GM12878 (cell line): ENCODE measurements at regions not wholly inside any gene's neighbourhood (a gene's known extent, or its start where the extent isn't known, plus 50 kb on each side); places are given as distances from the start of the nearest gene placed in this dataset.

Source experiments
- ATAC-seq: fragments of 200-7000 bp; cut with Tn5 transposase; 3 replicates; pipeline ENCODE4 v1.9.1; 2020; ENCODE audit warnings: mild to moderate bottlenecking, moderate library complexity
- BruUV-seq: library from RNA; stranded (reverse); fragments of 400-500 nt; replicated peaks from 2 replicates; lab custom pipeline; 2021; lab: Mats Ljungman, UMichigan
- CTCF ChIA-PET: fragments of 300-600 bp; sonication (Branson Sonifier 250); formaldehyde crosslinking; extraction: SDS; loops from one replicate; lab custom pipeline; 2021; ENCODE audit warnings: inconsistent platforms; lab: Yijun Ruan, JAX
- POLR2A ChIA-PET: fragments of 350-600 bp; formaldehyde crosslinking; extraction: SDS; loops from one replicate; lab custom pipeline; 2021; ENCODE audit warnings: inconsistent platforms; lab: Charles Lee
- RAD21 ChIA-PET: fragments of 300-600 bp; sonication (Branson Sonifier 250); formaldehyde crosslinking; loops from one replicate; lab custom pipeline; 2023; ENCODE audit warnings: antibody characterized with exemption; ENCODE audit not compliant: unreplicated experiment; lab: Charles Lee
- SMC1A ChIA-PET: fragments of 300-600 bp; sonication (Branson Sonifier 250); formaldehyde crosslinking; loops from one replicate; lab custom pipeline; 2023; ENCODE audit not compliant: unreplicated experiment, uncharacterized antibody; lab: Charles Lee
- DNase-seq: peaks from one replicate; pipeline ENCODE4 v3.0.0-alpha.2; 2011; ENCODE audit warnings: low read depth, low spot score
- FAIRE-seq: peaks from 3 replicates; lab custom pipeline; 2011; peaks lifted over from hg19 to GRCh38; lab: Jason Lieb, UNC
- H2AFZ ChIP-seq: 2 replicates; pipeline ENCODE4 v1.6.0; 2011; ENCODE audit warnings: low read depth, low read length, control low read depth; ENCODE audit not compliant: control insufficient read depth
- H3K27ac ChIP-seq: 2 replicates; pipeline ENCODE4 v1.5.1; 2011; ENCODE audit warnings: control low read depth; ENCODE audit not compliant: control insufficient read depth, insufficient read depth
- H3K27me3 ChIP-seq, 2 experiments: replicated peaks in 1 of 2; 2 replicates each; pipeline versions ENCODE4 v1.6.0 to v1.6.1; 2011; ENCODE audit warnings: low read length in 1 of 2; ENCODE audit not compliant: control insufficient read depth in 2 of 2, insufficient read depth in 2 of 2
- H3K36me3 ChIP-seq, 2 experiments: 2 replicates each; pipeline ENCODE4 v1.5.1; 2011; ENCODE audit warnings: low read length in 1 of 2; ENCODE audit not compliant: control insufficient read depth in 2 of 2, insufficient read depth in 2 of 2
- H3K4me1 ChIP-seq: 2 replicates; pipeline ENCODE4 v1.6.1; 2011; ENCODE audit warnings: mild to moderate bottlenecking, low read length, moderate library complexity, mixed read lengths; ENCODE audit not compliant: control insufficient read depth, insufficient read depth
- H3K4me2 ChIP-seq: 2 replicates; pipeline ENCODE4 v1.6.0; 2011; ENCODE audit warnings: control low read depth; ENCODE audit not compliant: control insufficient read depth, insufficient read depth
- H3K4me3 ChIP-seq: fragments of 200-600 bp; sonication (generic); 2 replicates; pipeline ENCODE4 v1.5.1; 2016
- H3K79me2 ChIP-seq: 2 replicates; pipeline ENCODE4 v1.6.0; 2011; ENCODE audit warnings: low read length; ENCODE audit not compliant: control insufficient read depth, insufficient read depth
- H3K9ac ChIP-seq: 2 replicates; pipeline ENCODE4 v1.8.0; 2011; ENCODE audit warnings: low read length, control low read depth, mixed read lengths; ENCODE audit not compliant: control insufficient read depth, insufficient read depth
- H3K9me3 ChIP-seq: replicated peaks from 3 replicates; pipeline ENCODE4 v1.5.1; 2011; ENCODE audit warnings: mild to moderate bottlenecking, low read length; ENCODE audit not compliant: control insufficient read depth, insufficient read depth
- H4K20me1 ChIP-seq: 2 replicates; pipeline ENCODE4 v1.6.0; 2011; ENCODE audit not compliant: control insufficient read depth, insufficient read depth
- BACH1 ChIP-seq: fragments of 450-650 bp; IDR thresholded peaks from 2 replicates; pipeline ENCODE4 v1.6.1; 2017; ENCODE audit warnings: mild to moderate bottlenecking, borderline replicate concordance
- CBX5 ChIP-seq: sonication (generic); IDR thresholded peaks from 2 replicates; pipeline ENCODE4 v1.6.1; 2016; ENCODE audit warnings: low read depth, moderate library complexity, mild to moderate bottlenecking, inconsistent platforms
- HSF1 ChIP-seq: fragments of 150-350 bp; IDR thresholded peaks from 2 replicates; pipeline ENCODE4 v1.6.1; 2014; ENCODE audit warnings: mild to moderate bottlenecking, low read depth, low read length
- IKZF2 ChIP-seq, 2 experiments: fragments of 450-650 bp; IDR thresholded peaks; 2 replicates each; pipeline ENCODE4 v1.6.1; 2017; ENCODE audit warnings: mild to moderate bottlenecking in 2 of 2, moderate library complexity in 2 of 2
- NR2C2 ChIP-seq: IDR thresholded peaks from 2 replicates; pipeline ENCODE4 v1.6.1; 2011; ENCODE audit warnings: borderline replicate concordance, low read depth; ENCODE audit not compliant: control insufficient read depth, insufficient read length
- PBX3 ChIP-seq: IDR thresholded peaks from 2 replicates; pipeline ENCODE4 v1.6.1; 2011; ENCODE audit warnings: mild to moderate bottlenecking, low read depth, low read length, moderate library complexity; ENCODE audit not compliant: insufficient replicate concordance
- PKNOX1 ChIP-seq: fragments of 450-650 bp; IDR thresholded peaks from 2 replicates; pipeline ENCODE4 v1.6.1; 2016; ENCODE audit warnings: mild to moderate bottlenecking
- POLR2AphosphoS2 ChIP-seq: IDR thresholded peaks from 2 replicates; pipeline ENCODE4 v1.6.1; 2011; ENCODE audit warnings: low read depth, mild to moderate bottlenecking, low read length, improper control_type of control experiment, moderate library complexity
- POLR2AphosphoS5 ChIP-seq: IDR thresholded peaks from 2 replicates; pipeline ENCODE4 v1.6.1; 2011; ENCODE audit warnings: mild to moderate bottlenecking, low read length, inconsistent platforms
- RAD21 ChIP-seq: IDR thresholded peaks from 2 replicates; pipeline ENCODE4 v1.6.1; 2011; ENCODE audit warnings: mild to moderate bottlenecking, low read depth, low read length, moderate library complexity; ENCODE audit not compliant: insufficient read depth
- ZBTB33 ChIP-seq: fragments of 450-650 bp; IDR thresholded peaks from 2 replicates; pipeline ENCODE4 v1.6.1; 2017; ENCODE audit warnings: mild to moderate bottlenecking
- ZBTB4 ChIP-seq: fragments of 450-650 bp; formaldehyde crosslinking; IDR thresholded peaks from 2 replicates; pipeline ENCODE4 v1.4.0; 2022; ENCODE audit warnings: mild to moderate bottlenecking, moderate library complexity
- WGBS: methylation state at CpG from one replicate; pipeline ENCODE4 v1.1.6; 2016; ENCODE audit warnings: low lambda C conversion rate; ENCODE audit not compliant: insufficient replicate concordance, insufficient coverage; ENCODE audit errors: missing lambda C conversion rate; 5-methylcytosine and 5-hydroxymethylcytosine counted together
- in situ Hi-C: fragments of 300-500 bp; cut with MboI; formaldehyde crosslinking; loops from 9 replicates; pipeline ENCODE4 v1.14.3; 2018; ENCODE audit warnings: mixed read lengths
- intact Hi-C: fragments of 100-400 bp; cut with micrococcal nuclease; formaldehyde crosslinking; loops from one replicate; pipeline ENCODE4 v1.14.2; 2022; ENCODE audit not compliant: unreplicated experiment

- TF ChIP-seq ZBTB4 (CRISPR knock-in tag) (no peak), RAD21 (no peak)
These were observed 193.1 kb downstream of the LPIN1 start (continued) for GRCh38 chr2:11939523-11939922.

- no peak overlapping the region for H2AFZ ChIP-seq
- in situ Hi-C loops: no loop called here
- ChIA-PET POLR2A (no interaction called here), RAD21 (interaction anchor here (1.2 kb wide), 1 partner anchor 74 kb away, joined by 3 read pairs; no protein-coding TSS in a partner anchor), CTCF (interaction anchor here (0.9 to 1.0 kb wide), 2 partner anchors 11 to 15 kb away, joined by 4 to 6 read pairs; no protein-coding TSS in a partner anchor), SMC1A (interaction anchor here (1.1 to 1.9 kb wide), 8 partner anchors 11 to 146 kb away, joined by 3 to 6 read pairs (median 3); no protein-coding TSS in a partner anchor)
- no peak for DNase-seq
- peaks cover 0 to 5% of the 10 kb centered on the region in 2 experiments; a peak in 2 of 4 replicates for H3K36me3 ChIP-seq
- H3K4me1 ChIP-seq: peaks cover 13% of the 10 kb centered on the region
- 95% methylated on average over 3 of the region's 3 CpGs for WGBS
- H3K9ac ChIP-seq: no peak overlapping the region
- H3K4me3 ChIP-seq: no peak overlapping the region
- no peak for FAIRE-seq
- intact Hi-C loops: loop anchor here (10.0 kb wide), 1 partner anchor 355 kb away; no protein-coding TSS in a partner anchor
- TSS peak; percentile 3 for BruUV-seq
- H3K27me3 ChIP-seq: no peaks in the 10 kb centered on the region
- H3K79me2 ChIP-seq: no peaks in the 10 kb centered on the region; the same call in none of the 2 replicates
- no peak overlapping the region for H3K27ac ChIP-seq
- no peaks in the 10 kb centered on the region; the same call in 1 of the 2 replicates for H4K20me1 ChIP-seq
- H3K4me2 ChIP-seq: no peak overlapping the region
- ATAC-seq: no peak
- no peaks in the 10 kb centered on the region; the same call in 2 of the 3 replicates for H3K9me3 ChIP-seq
- TF ChIP-seq IKZF2 (IDR thresholded peaks at IDR 0.05) (no peak), POLR2AphosphoS2 (no peak), NR2C2 (no peak), CBX5 (no peak), BACH1 (no peak), POLR2AphosphoS5 (no peak), PBX3 (no peak), ZBTB33 (no peak), HSF1 (no peak), PKNOX1 (no peak)
These were observed 193.8 kb downstream of the LPIN1 start for GRCh38 chr2:11940121-11940743.
